WI38 (cell line): ENCODE measurements at regions not wholly inside any gene's neighbourhood (a gene's known extent, or its start where the extent isn't known, plus 50 kb on each side); places are given as distances from the start of the nearest gene placed in this dataset.

ENCODE experiments used
- H3K4me3 ChIP-seq: 2 replicates; pipeline ENCODE4 v1.5.1; 2011; ENCODE audit warnings: low read depth, mild to moderate bottlenecking, control low read depth, low read length
- TF ChIP-seq, protein P1 (sequence below): IDR thresholded peaks from 2 replicates; pipeline ENCODE4 v1.5.1; 2012; ENCODE audit warnings: low read depth, mild to moderate bottlenecking, control low read depth, low read length

DNA sequence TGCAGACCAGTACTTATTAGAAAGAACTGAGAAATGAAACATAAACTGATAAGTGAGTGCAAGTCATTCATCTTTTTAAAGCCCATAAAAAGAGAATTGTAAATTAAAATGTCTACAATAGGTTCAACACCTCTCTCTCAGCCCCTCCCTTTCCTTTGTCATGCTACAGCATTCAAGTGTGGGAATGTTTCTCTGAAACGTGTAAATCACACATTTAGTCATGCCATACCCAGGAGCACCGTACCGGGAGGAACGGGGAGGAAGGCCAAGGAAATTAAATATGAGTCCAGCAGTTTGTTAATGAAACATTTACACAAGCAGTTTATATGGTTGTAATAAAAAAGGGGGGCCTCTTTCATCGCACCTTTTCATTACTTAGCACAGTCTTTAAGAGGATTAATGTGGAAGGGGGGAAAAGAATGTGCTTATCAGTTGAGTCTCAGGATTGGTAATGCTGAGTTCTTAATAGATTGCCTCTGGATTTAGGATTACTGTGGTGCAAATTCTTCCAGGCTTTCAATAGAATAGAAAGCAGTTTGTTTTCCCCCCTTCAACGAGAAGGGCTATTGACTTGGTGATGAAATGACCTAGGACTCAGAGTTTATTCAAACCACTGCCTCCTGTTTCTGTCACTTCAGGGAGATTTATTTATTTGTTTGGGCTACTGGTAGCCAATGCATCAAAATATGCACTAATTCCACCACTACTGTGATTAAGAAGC lies 176.0 kb upstream of the ZNF608 start:
- TF ChIP-seq, protein P1, sequence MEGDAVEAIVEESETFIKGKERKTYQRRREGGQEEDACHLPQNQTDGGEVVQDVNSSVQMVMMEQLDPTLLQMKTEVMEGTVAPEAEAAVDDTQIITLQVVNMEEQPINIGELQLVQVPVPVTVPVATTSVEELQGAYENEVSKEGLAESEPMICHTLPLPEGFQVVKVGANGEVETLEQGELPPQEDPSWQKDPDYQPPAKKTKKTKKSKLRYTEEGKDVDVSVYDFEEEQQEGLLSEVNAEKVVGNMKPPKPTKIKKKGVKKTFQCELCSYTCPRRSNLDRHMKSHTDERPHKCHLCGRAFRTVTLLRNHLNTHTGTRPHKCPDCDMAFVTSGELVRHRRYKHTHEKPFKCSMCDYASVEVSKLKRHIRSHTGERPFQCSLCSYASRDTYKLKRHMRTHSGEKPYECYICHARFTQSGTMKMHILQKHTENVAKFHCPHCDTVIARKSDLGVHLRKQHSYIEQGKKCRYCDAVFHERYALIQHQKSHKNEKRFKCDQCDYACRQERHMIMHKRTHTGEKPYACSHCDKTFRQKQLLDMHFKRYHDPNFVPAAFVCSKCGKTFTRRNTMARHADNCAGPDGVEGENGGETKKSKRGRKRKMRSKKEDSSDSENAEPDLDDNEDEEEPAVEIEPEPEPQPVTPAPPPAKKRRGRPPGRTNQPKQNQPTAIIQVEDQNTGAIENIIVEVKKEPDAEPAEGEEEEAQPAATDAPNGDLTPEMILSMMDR = no peak
- no peak overlapping the region for H3K4me3 ChIP-seq

DNA sequence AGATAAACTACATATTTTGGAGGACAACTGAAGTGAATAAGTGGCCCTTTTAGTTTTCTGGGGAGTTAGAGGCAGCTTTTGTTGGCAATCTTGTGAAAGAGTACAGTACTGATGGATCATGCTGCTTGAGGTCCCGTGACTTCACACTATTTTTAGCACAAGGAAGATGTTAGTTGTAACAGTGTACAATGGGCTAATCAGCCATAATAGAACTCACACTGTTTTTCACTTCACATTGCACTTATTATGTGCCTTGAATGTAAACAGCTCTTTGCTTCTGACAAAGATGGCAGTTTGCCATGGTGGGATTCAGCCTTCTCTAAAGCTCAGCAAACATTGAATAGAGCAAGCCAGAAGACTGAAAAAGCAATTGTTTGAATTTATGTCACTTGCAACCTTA lies 176.7 kb upstream of the ZNF608 start:
- no peak overlapping the region for H3K4me3 ChIP-seq
- TF ChIP-seq, protein P1 = no peak

DNA sequence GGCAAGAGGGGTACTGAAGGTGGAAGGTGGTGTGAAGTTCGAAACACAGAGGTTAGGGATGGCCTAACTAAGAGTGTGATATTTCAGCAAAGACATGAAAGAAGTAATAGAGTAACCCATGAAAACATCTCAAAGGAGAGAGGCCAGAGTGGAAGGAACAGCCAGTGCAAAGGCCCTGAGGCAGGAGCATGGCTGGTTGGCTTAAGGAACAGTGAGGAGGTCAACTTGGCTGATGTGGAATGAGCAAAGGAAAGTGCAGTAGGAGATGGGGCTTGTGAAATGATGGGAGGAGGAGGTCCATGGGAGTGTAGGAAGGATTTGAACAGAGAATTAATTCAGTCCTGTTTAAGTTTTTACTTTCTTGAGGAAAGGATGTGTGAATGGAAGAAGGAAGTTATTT lies 178.3 kb upstream of the ZNF608 start:
- TF ChIP-seq, protein P1 = no peak
- no peak overlapping the region for H3K4me3 ChIP-seq

DNA sequence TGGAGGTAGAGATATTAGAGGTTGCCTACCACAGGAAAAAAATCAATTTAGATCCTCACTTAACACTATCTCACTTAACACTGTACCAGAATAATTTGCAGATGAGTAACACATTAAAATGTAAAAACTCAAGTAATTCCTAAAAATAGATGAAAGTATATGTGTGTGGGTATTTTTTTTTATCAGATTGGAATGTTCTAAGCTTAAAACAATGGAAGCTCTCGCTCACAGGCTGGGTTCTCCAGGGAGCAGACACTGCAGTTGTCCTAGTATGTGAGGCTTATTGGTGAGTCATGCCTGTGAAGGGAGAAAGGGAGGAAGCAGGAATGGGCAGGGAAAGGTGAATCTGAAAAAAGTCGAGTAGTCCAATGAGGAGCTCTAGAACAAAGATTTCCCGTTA lies 181.3 kb upstream of the ZNF608 start:
- H3K4me3 ChIP-seq = no peak overlapping the region
- TF ChIP-seq, protein P1 = no peak

DNA sequence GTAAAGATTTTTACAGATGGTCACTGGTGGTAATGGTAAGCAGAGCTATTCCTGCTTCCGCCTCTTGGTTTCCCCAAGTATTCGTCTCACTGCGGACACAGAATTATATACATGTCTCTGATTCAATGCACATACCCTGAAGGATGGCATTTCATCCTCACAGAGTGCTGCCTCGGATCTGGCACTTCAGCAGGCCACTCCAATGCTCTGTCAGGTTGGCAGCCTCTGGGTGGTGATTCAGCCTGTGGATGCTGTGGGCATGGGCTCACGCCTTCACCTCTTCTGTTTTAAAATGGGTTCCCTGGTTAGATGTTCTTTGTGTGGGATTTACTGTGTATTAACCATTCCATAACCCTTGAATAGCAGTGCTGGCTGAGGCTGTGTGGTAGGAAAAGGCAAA lies 182.6 kb upstream of the ZNF608 start:
- TF ChIP-seq, protein P1 = no peak
- H3K4me3 ChIP-seq = no peak overlapping the region

DNA sequence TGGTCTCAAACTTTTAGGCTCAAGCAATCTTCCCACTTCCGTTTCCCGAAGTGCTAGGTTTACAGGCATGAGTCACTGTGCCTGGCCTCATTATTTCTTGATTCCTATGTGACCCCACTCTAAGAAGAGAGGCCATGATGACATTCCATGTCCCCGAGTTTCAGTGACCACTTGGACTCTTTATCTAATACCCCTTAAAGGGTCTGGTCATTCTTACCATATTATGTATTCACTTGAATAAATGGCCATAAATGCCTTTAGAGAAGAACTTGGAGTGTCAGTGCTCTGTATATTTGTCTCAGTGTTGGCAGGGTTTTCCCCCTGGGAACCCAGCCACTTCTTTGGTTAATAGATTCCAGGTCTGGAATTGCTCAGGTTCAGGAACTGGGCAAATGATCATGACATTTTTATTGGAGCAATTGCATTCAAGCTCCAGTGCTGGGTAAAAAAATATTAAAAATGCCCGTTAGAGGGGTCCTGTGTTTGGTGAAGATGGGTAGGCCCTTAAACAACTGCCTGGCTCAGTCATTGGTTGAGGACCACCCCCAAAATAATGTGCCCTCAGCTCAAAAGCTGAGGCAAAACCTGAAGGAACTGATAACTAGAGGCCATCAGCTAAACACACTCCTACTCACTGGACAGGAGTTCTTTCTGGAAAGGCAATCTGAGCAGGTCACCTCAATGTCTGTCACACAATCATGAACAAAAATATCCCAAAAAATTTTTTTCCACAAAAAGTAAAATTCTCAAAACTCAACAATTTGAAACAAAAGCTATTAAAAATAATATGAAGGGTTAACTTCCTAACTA lies 186.6 kb upstream of the ZNF608 start:
- H3K4me3 ChIP-seq = no peak overlapping the region
- TF ChIP-seq, protein P1 = no peak

DNA sequence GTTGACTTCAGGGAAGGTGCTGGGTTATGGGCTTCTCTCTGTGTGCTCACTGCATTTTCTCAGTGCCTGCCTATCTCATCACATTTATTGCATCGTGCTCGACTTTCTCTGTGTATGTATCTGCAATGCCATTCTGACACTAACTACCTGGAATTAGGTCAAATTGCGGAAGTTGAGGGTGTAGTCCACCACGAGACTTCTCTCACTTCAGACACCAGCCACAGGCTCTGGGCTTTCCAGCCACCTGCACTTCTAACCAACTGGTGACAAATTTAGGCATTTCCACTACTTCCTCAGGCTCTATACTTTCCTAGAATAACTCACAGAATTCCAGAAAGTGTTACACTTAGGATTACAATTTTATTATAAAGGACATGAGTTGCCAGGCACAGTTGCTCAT lies 188.6 kb upstream of the ZNF608 start:
- H3K4me3 ChIP-seq = no peak overlapping the region
- TF ChIP-seq, protein P1 = no peak
